ENCODE measurements at regions not wholly inside any gene's neighbourhood (a gene's known extent, or its start where the extent isn't known, plus 50 kb on each side); places are given as distances from the start of the nearest gene placed in this dataset.
"Not testable (repeated sequence)": the region's sequence is repeated elsewhere in the genome, so short reads cannot be mapped to it uniquely, and the experiment has no call there.

GRCh38 chr6:27096834-27097511 is 150.5 kb upstream of the PRSS16 start:
- FAIRE-seq (no peak), DNase-seq (ENCODE audit: insufficient read length, low spot score) (no peak)
- no peak for TF ChIP-seq POLR2A (IDR thresholded peaks at IDR 0.05; ENCODE audit: low read depth, low read length)

- FAIRE-seq (no peak), DNase-seq (ENCODE audit: insufficient read length, low spot score) (no peak)
- TF ChIP-seq POLR2A (IDR thresholded peaks at IDR 0.05; ENCODE audit: low read depth, low read length), result no peak
These were observed 148.5 kb upstream of the PRSS16 start for GRCh38 chr6:27098956-27099355.

- FAIRE-seq (no peak), DNase-seq (ENCODE audit: insufficient read length, low spot score) (no peak)
- TF ChIP-seq POLR2A (IDR thresholded peaks at IDR 0.05; ENCODE audit: low read depth, low read length), result no peak
These were observed 146.6 kb upstream of the PRSS16 start for GRCh38 chr6:27100921-27101320.

- TF ChIP-seq POLR2A (IDR thresholded peaks at IDR 0.05; ENCODE audit: low read depth, low read length), result no peak
- DNase-seq (ENCODE audit: insufficient read length, low spot score), result no peak
- no peak for FAIRE-seq
These were observed 145.7 kb upstream of the PRSS16 start for GRCh38 chr6:27101824-27102223.

- FAIRE-seq, result no peak
- no peak for TF ChIP-seq POLR2A (IDR thresholded peaks at IDR 0.05; ENCODE audit: low read depth, low read length)
- DNase-seq (ENCODE audit: insufficient read length, low spot score), result no peak
These were observed 141.1 kb upstream of the PRSS16 start for GRCh38 chr6:27106382-27106781.

GRCh38 chr6:27111743-27112142 is 135.8 kb upstream of the PRSS16 start:
- DNase-seq (ENCODE audit: insufficient read length, low spot score) (no peak), FAIRE-seq (no peak)
- TF ChIP-seq POLR2A (IDR thresholded peaks at IDR 0.05; ENCODE audit: low read depth, low read length), result no peak

- FAIRE-seq, result no peak
- no peak for DNase-seq (ENCODE audit: insufficient read length, low spot score)
- TF ChIP-seq POLR2A (IDR thresholded peaks at IDR 0.05; ENCODE audit: low read depth, low read length), result no peak
These were observed 134.5 kb upstream of the PRSS16 start for GRCh38 chr6:27112974-27113373.

GRCh38 chr6:27119329-27119728 is 128.2 kb upstream of the PRSS16 start:
- DNase-seq (ENCODE audit: insufficient read length, low spot score) (no peak), FAIRE-seq (no peak)
- no peak for TF ChIP-seq POLR2A (IDR thresholded peaks at IDR 0.05; ENCODE audit: low read depth, low read length)

GRCh38 chr6:27119761-27120160 is 127.7 kb upstream of the PRSS16 start:
- no peak for FAIRE-seq

GRCh38 chr6:27121640-27122039 is 125.9 kb upstream of the PRSS16 start:
- no peak for TF ChIP-seq POLR2A (IDR thresholded peaks at IDR 0.05; ENCODE audit: low read depth, low read length)
- no peak for FAIRE-seq
- no peak for DNase-seq (ENCODE audit: insufficient read length, low spot score)

More at GRCh38 chr6:27119761-27120160, 127.7 kb upstream of the PRSS16 start:
- DNase-seq (ENCODE audit: insufficient read length, low spot score), result no peak
- TF ChIP-seq POLR2A (IDR thresholded peaks at IDR 0.05; ENCODE audit: low read depth, low read length), result no peak

- FAIRE-seq (peak; percentile 30), DNase-seq (ENCODE audit: insufficient read length, low spot score) (no peak)
- TF ChIP-seq POLR2A (IDR thresholded peaks at IDR 0.05; ENCODE audit: low read depth, low read length), result no peak
These were observed 123.2 kb upstream of the PRSS16 start for GRCh38 chr6:27124252-27124657.

GRCh38 chr6:27126046-27126814 is 121.3 kb upstream of the PRSS16 start:
- FAIRE-seq, result no peak
- no peak for DNase-seq (ENCODE audit: insufficient read length, low spot score)
- TF ChIP-seq POLR2A (IDR thresholded peaks at IDR 0.05; ENCODE audit: low read depth, low read length), result no peak

- FAIRE-seq, result peak; percentile 99
- 0 out of 2 replicates have a peak, but pooled peaks have one; percentile 27 for TF ChIP-seq POLR2A (IDR thresholded peaks at IDR 0.05; ENCODE audit: low read depth, low read length)
- DNase-seq (ENCODE audit: insufficient read length, low spot score), result no peak
These were observed 120.5 kb upstream of the PRSS16 start for GRCh38 chr6:27126815-27127537.

GRCh38 chr6:27127874-27128273 is 119.6 kb upstream of the PRSS16 start:
- FAIRE-seq; DNase-seq (ENCODE audit: insufficient read length, low spot score): not testable (repeated sequence)

Data from H54 (cell line).